IMR-90 (cell line): ENCODE measurements at regions not wholly inside any gene's neighbourhood (a gene's known extent, or its start where the extent isn't known, plus 50 kb on each side); places are given as distances from the start of the nearest gene placed in this dataset.

ENCODE experiments used
- ATAC-seq: fragments of 200-7000 bp; cut with Tn5 transposase; 2 replicates; pipeline ENCODE4 v1.9.1; 2020; ENCODE audit warnings: low read depth, mild to moderate bottlenecking, moderate library complexity
- BruUV-seq: library from RNA; stranded (reverse); fragments of 400-500 nt; replicated peaks from 2 replicates; lab custom pipeline; 2021; lab: Mats Ljungman, UMichigan
- CTCF ChIA-PET: fragments of 300-600 bp; formaldehyde crosslinking; extraction: SDS; loops from one replicate; lab custom pipeline; 2021; ENCODE audit warnings: antibody characterized with exemption; lab: Yijun Ruan, JAX
- POLR2A ChIA-PET: fragments of 300-600 bp; sonication (Branson Sonifier 250); formaldehyde crosslinking; loops from one replicate; lab custom pipeline; 2022; ENCODE audit warnings: antibody characterized with exemption; ENCODE audit not compliant: unreplicated experiment; lab: Charles Lee
- DNase-seq: peaks from one replicate; pipeline ENCODE4 v3.0.0; 2013
- H2AFZ ChIP-seq: replicated peaks from 2 replicates; pipeline ENCODE3; 2013; ENCODE audit warnings: low read length, mild to moderate bottlenecking; ENCODE audit not compliant: poor library complexity
- H2AK5ac ChIP-seq: 2 replicates; pipeline ENCODE4 v1.6.1; 2013; ENCODE audit warnings: low read depth, low read length, inconsistent platforms
- H2AK9ac ChIP-seq: replicated peaks from 2 replicates; pipeline ENCODE3; 2013; ENCODE audit warnings: mild to moderate bottlenecking, low read depth, low read length, moderate library complexity; ENCODE audit not compliant: poor library complexity
- H2BK120ac ChIP-seq: 2 replicates; pipeline ENCODE4 v1.6.1; 2013; ENCODE audit warnings: low read depth, low read length, inconsistent platforms
- H2BK15ac ChIP-seq: 3 replicates; pipeline ENCODE4 v1.6.1; 2013; ENCODE audit warnings: low read depth, low read length, inconsistent platforms
- H2BK20ac ChIP-seq: 2 replicates; pipeline ENCODE4 v1.6.1; 2013; ENCODE audit warnings: low read depth, mild to moderate bottlenecking, inconsistent platforms, low read length, moderate library complexity
- H2BK5ac ChIP-seq: 2 replicates; pipeline ENCODE4 v1.6.1; 2013; ENCODE audit warnings: mild to moderate bottlenecking, low read depth, low read length, inconsistent platforms; ENCODE audit not compliant: poor library complexity, severe bottlenecking
- H3K14ac ChIP-seq: replicated peaks from 2 replicates; pipeline ENCODE4 v1.6.1; 2013; ENCODE audit warnings: low read depth, low read length, inconsistent platforms
- H3K18ac ChIP-seq: 2 replicates; pipeline ENCODE4 v1.6.1; 2013; ENCODE audit warnings: low read depth, low read length, control low read depth
- H3K23ac ChIP-seq: 2 replicates; pipeline ENCODE4 v1.6.1; 2013; ENCODE audit warnings: low read depth, low read length, inconsistent platforms
- H3K27ac ChIP-seq: 2 replicates; pipeline ENCODE4 v1.5.1; 2013; ENCODE audit warnings: mild to moderate bottlenecking, control low read depth, low read length; ENCODE audit not compliant: insufficient read depth
- H3K27me3 ChIP-seq: 2 replicates; pipeline ENCODE4 v1.6.1; 2013; ENCODE audit warnings: low read length; ENCODE audit not compliant: control insufficient read depth, insufficient read depth
- H3K36me3 ChIP-seq: 2 replicates; pipeline ENCODE4 v1.6.1; 2013; ENCODE audit warnings: low read length, mixed read lengths; ENCODE audit not compliant: control insufficient read depth, insufficient read depth
- H3K4ac ChIP-seq: 2 replicates; pipeline ENCODE4 v1.6.1; 2013; ENCODE audit warnings: low read depth, low read length, inconsistent platforms
- H3K4me1 ChIP-seq: 2 replicates; pipeline ENCODE4 v1.6.1; 2013; ENCODE audit warnings: low read length, mixed read lengths; ENCODE audit not compliant: control insufficient read depth, insufficient read depth
- H3K4me2 ChIP-seq: 2 replicates; pipeline ENCODE4 v1.6.1; 2013; ENCODE audit warnings: low read depth, mild to moderate bottlenecking, control low read depth, low read length, moderate library complexity
- H3K4me3 ChIP-seq: 2 replicates; pipeline ENCODE4 v1.5.1; 2013; ENCODE audit warnings: low read depth, mild to moderate bottlenecking, control low read depth, low read length, moderate library complexity; ENCODE audit not compliant: insufficient read depth
- H3K56ac ChIP-seq: 2 replicates; pipeline ENCODE4 v1.6.1; 2013; ENCODE audit warnings: low read length, inconsistent platforms; ENCODE audit not compliant: insufficient read depth; ENCODE audit errors: extremely low read depth
- H3K79me1 ChIP-seq, 2 experiments: 2 replicates each; pipeline ENCODE4 v1.6.1; 2013; ENCODE audit warnings: low read length in 2 of 2, inconsistent platforms in 1 of 2, low read depth in 1 of 2
- H3K9ac ChIP-seq: 2 replicates; pipeline ENCODE4 v1.6.1; 2013; ENCODE audit warnings: low read depth, low read length, control low read depth
- H3K9me1 ChIP-seq: 2 replicates; pipeline ENCODE4 v1.6.1; 2013; ENCODE audit warnings: low read length, inconsistent platforms; ENCODE audit not compliant: insufficient read depth
- H3K9me3 ChIP-seq: 2 replicates; pipeline ENCODE4 v1.6.1; 2013; ENCODE audit warnings: low read length; ENCODE audit not compliant: control insufficient read depth, insufficient read depth
- H4K20me1 ChIP-seq: 2 replicates; pipeline ENCODE4 v1.6.1; 2013; ENCODE audit warnings: low read length, inconsistent platforms; ENCODE audit not compliant: insufficient read depth
- H4K5ac ChIP-seq: 2 replicates; pipeline ENCODE4 v1.6.1; 2013; ENCODE audit warnings: mild to moderate bottlenecking, low read depth, low read length, control low read depth
- H4K8ac ChIP-seq, 2 experiments: 2 replicates each; pipeline ENCODE4 v1.6.1; 2013; ENCODE audit warnings: low read depth in 2 of 2, low read length in 2 of 2, control low read depth in 1 of 2, inconsistent platforms in 1 of 2
- H4K91ac ChIP-seq: 2 replicates; pipeline ENCODE4 v1.6.1; 2013; ENCODE audit warnings: low read depth, low read length, inconsistent platforms; ENCODE audit not compliant: insufficient read depth
- FOS ChIP-seq: fragments of 150-350 bp; IDR thresholded peaks from 2 replicates; pipeline ENCODE4 v1.6.1; 2016; ENCODE audit warnings: low read depth, low read length
- MAFK ChIP-seq: IDR thresholded peaks from 2 replicates; pipeline ENCODE4 v1.6.1; 2012; ENCODE audit warnings: low read depth, low read length, improper control_type of control experiment
- NFE2L2 ChIP-seq: fragments of 150-350 bp; IDR thresholded peaks from 2 replicates; pipeline ENCODE4 v1.6.1; 2016; ENCODE audit warnings: low read depth, mild to moderate bottlenecking, low read length
- WGBS, 2 experiments: methylation state at CpG; one replicate each; pipeline versions ENCODE4 v1.1.5 to v1.1.7; 2013; ENCODE audit warnings: missing lambda C conversion rate in 2 of 2; ENCODE audit not compliant: insufficient read length in 1 of 2; ENCODE audit errors: extremely low coverage in 2 of 2; 5-methylcytosine and 5-hydroxymethylcytosine counted together
- dilution Hi-C: fragments of 300-500 bp; cut with HindIII; formaldehyde crosslinking; loops from one replicate; pipeline ENCODE4 v1.14.3; 2018; ENCODE audit warnings: low sequenced_read_pairs; ENCODE audit not compliant: unreplicated experiment
- in situ Hi-C: fragments of 300-500 bp; cut with MboI; formaldehyde crosslinking; loops from 3 replicates; pipeline ENCODE4 v1.14.3; 2019; ENCODE audit warnings: low sequenced_read_pairs, inconsistent platforms, mixed read lengths
- intact Hi-C: fragments of 100-400 bp; cut with micrococcal nuclease; formaldehyde crosslinking; loops from 2 replicates; pipeline ENCODE4 v1.10.0; 2022

GRCh38 chr6:130675072-130675471, 152.1 kb upstream of the SMLR1 start:
- Histone ChIP-seq H2BK120ac (no peak overlapping the region), H3K56ac (no peak overlapping the region), H3K36me3 (no peaks in the 10 kb centered on the region), H3K9me3 (no peaks in the 10 kb centered on the region), H3K18ac (no peak overlapping the region), H3K27ac (no peak overlapping the region), H3K4me1 (peaks cover 2% of the 10 kb centered on the region; the same call in 1 of the 2 replicates), H3K79me1 (no peaks in the 10 kb centered on the region), H2BK5ac (no peak overlapping the region), H3K4me3 (no peak overlapping the region), H3K4me2 (no peak overlapping the region), H2AK9ac (no peak overlapping the region), H3K27me3 (no peaks in the 10 kb centered on the region), H4K20me1 (no peaks in the 10 kb centered on the region), H3K14ac (no peak overlapping the region), H2AK5ac (no peak overlapping the region), H4K5ac (no peak overlapping the region), H2BK20ac (no peak overlapping the region), H3K9ac (no peak overlapping the region), H3K4ac (no peak overlapping the region), H3K9me1 (no peaks in the 10 kb centered on the region; the same call in none of the 2 replicates), H2AFZ (no peak overlapping the region), H3K23ac (no peak overlapping the region), H4K91ac (no peak overlapping the region), H4K8ac (no peak overlapping the region), H2BK15ac (no peak overlapping the region)
- BruUV-seq, result no TSS peak
- in situ Hi-C loops, result no loop called here
- no CpG with 5 or more reads among the region's 3 CpGs for WGBS, 2 experiments
- DNase-seq (peak; percentile 84), ATAC-seq (0 out of 2 replicates have a peak, but pooled peaks have one; percentile 51)
- TF ChIP-seq NFE2L2 (no peak), MAFK (peak; percentile 86), FOS (0 out of 2 replicates have a peak, but pooled peaks have one; percentile 20)
- dilution Hi-C loops, result no loop called here
- POLR2A ChIA-PET, result interaction anchor here (0.6 kb wide), 1 partner anchor 1163 kb away, joined by 5 read pairs; no protein-coding TSS in a partner anchor
- intact Hi-C loops, result no loop called here
- CTCF ChIA-PET, result interaction anchor here (1.3 kb wide), 1 partner anchor 310 kb away, joined by 4 read pairs; the partner anchor contains the start of gene TMEM200A
